ENCODE measurements at regions not wholly inside any gene's neighbourhood (a gene's known extent, or its start where the extent isn't known, plus 50 kb on each side); places are given as distances from the start of the nearest gene placed in this dataset.
A peak's percentile ranks its signal among the peaks of the same experiment; 100 is the strongest.

DNA sequence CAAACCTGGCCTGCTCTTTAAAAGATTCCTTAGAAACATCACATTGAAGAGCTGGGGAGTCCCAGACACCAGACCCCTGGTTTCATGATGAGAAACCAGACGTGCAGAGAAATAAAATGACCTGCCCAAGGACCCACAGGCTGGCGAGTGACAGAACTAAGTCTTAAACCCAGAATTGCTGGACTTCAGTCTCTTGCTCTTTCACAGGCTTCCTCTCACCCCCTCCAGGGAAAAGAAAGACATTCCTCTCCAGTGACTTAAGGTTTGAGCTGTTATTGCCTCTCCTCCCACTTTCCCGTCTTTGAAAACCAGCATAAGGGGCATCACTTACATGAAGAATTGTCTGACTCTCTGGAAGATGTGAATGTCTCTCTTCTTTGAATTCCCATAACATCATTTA lies 535.2 kb downstream of the IRX1 start:
- DNase-seq = peak; percentile 71

DNA sequence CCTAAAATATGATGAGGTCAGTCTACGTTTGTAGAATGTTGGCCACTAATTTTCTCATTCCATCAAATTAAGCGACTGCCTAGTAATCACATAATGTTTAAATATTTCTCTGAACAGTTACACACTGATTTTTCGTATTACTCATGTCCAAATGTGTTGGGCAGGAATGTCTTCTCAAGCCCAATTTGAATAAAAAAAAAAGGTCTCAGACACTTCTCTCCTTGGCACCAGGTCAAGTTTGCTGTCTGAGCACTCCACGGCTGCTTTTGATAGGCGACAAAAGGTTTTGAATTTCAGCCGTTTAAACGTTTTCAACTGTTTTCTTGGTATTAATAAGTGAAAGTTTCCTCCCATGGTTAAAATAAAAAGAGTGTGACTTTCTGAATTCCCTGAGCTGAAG lies 542.1 kb downstream of the IRX1 start:
- peak; percentile 36 for DNase-seq

DNA sequence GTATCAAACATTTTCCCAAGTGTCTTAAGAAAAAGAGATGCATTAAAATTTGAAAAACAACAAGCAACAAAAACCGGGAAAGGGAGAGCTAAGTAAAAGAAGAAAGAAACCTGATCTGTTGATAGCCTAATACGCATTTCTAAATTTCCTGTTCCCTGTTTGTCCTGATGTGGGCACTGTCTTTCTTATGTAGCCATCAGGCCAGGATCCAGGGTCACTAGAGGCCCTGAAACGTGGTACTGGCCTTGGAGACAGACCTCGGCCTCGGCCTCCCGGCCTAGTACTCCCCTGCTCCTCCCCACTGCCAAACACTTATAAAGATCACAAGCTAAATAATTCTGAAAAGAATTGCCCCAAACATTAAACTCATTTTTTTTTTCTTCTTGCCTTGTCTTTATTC lies 547.2 kb downstream of the IRX1 start:
- no peak for DNase-seq

DNA sequence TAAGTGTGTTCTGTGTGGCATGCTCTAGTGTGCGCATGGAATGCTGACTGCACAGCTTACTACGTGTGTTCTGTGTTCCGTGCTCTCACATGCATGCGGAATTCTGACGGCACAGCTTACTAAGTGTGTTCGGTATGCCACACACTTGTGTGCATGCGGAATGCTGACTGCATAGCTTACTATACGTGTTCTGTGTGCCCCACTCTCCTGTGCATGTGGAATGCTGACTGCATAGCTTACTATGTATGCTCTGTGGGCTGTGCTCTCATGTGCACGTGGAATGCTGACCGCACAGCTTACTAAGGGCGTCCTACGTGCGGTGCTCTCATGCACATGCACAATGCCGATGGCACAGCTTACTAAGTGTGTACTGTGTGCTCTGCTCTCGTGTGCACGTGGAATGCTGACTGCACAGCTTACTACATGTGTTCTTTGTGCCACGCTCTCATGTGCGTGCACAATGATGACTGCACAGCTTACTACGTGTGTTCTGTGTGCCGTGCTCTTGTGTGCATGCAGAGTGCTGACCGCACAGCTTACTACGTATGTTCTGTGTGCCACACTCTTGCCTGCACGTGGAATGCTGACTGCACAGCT lies 548.9 kb downstream of the IRX1 start:
- DNase-seq = peak; percentile 21

DNA sequence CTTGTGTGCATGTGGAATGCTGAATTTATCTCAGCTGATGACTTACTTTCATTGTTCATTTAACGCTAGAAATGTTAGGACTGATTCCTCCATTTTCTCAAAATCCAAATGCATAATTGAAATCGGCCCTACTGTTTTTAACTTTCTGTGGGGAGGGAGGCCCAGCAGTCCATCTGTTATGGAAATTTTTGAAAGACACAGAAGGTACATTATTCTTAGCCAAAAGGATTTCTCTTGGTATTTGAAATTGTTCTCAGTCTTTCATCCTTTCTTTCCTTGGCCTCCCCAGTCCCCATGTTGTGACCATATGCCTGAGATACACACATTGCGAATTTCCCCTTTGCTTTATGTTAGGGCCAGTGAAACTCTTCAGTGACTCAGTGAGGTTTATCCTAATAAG lies 549.9 kb downstream of the IRX1 start:
- no peak for DNase-seq

DNA sequence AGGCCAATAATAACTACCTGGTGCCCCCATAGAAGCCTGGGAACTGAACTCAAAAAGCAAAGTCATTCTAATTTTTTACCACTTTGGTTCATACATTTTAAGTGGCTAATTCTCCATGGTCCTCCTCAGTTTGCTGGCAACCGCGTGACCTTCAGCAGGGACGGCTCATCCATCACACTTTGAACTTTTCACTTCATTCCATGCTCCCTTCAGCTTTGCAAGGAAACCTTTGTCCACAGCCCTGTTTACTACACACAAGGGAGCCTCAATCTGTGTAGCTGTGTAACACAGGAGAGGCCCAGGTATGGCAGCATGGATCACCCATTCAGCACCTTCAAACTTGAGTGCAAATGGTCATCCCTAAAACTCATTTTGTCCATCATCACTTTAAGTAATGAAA lies 552.4 kb downstream of the IRX1 start:
- DNase-seq = no peak

DNA sequence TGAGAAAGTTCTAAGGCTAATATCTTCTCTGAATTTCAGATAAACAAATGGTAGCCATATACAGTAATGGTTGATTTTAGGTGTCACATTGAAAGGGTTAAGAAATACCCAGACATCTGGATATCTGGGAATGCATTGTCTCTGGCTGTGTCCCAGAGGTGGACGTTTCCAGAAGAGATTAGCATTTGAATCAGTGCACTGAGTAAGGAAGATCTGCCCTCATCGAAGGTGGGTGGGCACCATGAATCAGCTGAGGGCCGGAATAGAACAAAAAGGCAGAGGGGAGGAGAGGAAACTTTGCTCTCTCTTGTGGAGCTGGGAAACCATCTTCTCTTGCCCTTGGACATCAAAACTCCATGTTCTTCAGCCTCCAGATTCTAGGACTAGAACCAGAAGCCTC lies 554.4 kb downstream of the IRX1 start:
- DNase-seq = no peak

DNA sequence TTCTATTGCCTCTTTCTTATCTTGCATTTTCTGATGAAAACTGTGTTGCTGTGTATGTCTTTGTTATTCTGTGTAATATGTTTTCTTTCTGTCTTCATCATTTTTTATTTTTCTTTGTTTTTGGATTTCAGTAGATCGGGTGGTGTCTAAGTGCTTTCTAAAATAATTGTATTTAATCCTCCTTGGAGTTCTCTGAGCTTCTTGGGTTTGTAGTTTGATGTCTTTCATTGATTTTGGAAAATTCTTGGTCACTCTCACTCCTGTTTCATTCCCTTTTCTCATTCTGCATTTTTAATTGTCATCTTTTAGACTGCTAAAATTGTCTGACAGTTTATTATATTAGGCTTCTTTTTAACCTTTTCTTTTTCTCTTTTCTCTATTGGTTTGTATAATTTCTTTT lies 560.5 kb downstream of the IRX1 start:
- DNase-seq = no peak

DNA sequence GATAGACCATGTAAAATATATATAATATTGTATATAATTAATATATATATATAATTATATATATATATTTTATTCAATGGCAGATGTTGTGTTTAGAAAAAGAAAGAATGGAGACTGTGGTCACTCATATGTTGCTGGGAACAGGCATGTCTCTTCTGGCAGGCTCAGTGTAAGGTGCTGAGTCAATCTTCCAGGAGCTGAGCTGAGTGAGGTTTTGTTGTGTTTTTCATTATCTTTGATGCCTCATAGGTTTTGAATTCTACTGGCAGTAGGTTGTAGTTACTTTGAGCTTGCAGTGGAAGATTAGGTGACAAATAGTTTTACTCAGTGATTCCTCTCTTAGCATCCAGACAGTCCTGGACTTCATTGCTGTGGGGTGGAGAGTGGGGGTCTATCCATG lies 561.3 kb downstream of the IRX1 start:
- DNase-seq = peak; percentile 6

DNA sequence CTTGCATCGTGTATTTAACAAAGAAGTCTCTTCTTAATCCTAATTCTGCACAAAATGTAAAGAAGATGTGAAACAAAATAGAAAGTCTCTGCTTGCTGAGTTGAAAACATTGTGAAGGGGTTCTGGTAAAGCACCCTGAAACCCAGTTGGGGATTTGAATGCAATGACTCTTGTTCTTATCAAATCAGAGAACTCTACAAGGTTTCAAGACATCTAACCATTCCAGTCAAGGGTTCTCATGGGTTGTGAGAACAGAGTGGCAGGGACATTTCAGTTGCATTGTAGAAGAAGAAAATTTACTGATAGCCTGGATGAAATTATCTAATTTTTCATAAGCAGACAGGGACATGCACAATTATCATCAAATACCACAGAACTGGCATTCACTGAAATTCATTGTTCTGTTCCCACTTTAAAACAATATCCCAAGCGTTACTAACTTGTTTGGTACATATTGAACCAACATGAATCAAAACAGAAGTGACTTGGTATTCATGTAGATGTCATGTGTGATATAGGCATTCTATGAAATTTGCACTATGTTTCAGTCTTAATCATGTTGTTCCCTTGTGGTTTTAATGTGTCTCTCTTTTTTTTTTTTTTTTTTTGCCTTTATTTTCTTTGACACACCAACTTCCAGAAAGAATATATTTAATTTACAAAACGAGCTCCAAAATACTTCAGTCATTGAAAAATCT lies 563.3 kb downstream of the IRX1 start:
- no peak for DNase-seq

DNA sequence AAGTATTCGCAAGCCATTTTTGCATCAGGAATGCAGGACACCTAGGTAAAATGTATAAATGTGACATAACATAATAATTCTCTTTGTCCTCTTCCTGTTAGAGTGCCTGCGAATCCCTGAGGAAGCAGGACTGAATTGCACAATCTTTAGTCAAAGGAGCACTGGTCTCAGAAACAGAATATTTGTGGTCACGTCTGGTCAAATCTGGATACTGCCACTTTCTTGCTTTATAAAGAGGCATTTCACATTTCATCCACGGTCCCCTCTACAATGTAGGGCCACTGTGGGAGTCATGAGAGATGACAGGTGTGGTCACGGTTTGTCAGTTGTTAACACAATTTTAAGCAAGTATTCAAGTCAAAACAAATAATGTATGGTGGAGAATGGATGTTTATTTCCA lies 564.0 kb downstream of the IRX1 start:
- no peak for DNase-seq

DNA sequence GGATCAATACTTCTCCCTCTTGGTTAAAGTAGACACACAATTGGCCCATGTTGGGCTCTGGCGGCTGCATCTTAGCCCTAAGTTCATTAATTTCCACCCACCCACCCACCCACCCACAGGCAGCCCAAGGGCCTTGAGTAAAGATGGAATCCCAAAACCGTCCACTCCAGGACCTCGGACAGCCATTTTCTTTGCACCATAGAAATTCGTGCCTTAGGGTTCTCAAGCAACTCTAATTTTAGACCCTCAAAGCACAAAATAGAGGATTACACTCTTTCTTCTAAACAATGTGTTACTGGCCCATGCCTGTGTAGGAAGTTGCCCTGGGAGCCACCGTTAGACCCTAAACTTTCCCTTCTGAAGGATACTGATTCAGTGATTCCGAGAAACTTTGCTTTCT lies 568.5 kb downstream of the IRX1 start:
- no peak for DNase-seq

DNA sequence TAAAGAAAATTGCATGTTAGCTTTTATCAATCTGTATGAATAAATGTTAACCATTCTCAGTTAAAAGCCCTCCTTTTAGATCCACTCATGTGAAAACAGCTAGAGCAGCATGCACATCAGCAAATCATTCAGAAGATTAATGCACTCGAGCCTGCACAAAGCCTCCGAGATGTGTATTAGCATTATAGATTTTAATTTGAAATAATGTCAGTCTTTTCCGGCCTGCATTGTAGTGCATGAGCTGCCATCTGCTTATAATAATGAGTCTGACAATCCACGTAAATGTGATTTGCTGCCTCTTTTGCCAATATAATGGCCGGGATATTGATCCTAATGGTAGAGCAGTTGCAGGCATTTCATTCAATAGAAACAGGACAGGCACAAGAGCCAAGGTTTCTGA lies 585.1 kb downstream of the IRX1 start:
- DNase-seq = no peak

DNA sequence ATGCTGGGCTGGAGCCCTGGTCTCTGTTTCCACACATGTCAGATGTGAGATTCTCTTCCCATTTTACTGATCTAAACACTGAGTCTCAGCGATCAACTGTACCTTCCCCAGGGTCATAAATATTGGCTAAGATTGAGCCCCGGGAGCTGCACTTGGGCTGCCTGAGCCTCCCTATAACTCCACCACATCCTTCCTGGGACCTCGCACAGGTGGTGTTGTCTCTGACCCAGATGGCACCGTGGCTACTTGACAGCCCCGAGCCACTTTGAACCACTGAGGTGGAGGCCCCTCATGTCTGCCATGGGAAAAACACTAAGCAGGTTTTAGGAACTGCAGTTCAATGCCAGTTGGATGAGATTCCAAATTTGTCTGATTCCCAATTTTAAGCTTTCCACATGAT lies 586.5 kb downstream of the IRX1 start:
- no peak for DNase-seq

DNA sequence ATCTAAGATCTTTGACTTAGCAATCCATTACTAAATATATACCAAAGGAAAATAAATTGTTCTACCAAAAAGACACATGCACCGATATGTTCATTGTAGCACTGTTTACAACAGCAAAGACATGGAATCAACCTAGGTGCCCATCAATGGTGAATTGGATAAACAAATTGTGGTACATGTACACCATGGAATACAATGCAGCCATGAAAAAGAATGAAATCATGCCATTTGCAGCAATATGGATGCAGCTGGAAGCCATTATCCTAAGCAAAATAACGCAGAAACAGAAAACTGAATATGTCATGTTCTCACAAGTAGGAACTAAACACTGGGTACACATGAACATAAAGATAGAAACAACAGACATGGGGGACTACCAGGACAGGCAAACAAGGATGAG lies 589.5 kb downstream of the IRX1 start:
- DNase-seq = no peak

DNA sequence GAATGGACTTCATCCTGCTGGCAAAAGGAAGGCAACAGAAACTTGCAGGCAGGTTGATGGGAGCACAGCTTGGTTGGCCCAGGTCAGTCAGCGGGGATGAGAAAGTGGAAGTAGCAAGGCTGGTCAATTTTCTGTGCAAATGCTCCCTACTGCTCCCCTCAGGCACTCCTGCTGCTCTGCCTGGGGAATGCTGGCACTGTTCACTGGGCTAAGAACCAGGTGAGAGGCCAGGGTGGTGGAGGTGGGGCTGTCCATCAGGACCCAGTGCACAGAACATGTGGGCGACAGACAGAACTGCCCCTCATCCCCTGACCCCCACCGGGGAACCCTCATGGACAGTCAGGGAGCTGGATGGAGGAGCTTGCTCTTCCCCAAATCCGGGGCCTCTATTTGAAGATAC lies 593.1 kb downstream of the IRX1 start:
- no peak for DNase-seq

DNA sequence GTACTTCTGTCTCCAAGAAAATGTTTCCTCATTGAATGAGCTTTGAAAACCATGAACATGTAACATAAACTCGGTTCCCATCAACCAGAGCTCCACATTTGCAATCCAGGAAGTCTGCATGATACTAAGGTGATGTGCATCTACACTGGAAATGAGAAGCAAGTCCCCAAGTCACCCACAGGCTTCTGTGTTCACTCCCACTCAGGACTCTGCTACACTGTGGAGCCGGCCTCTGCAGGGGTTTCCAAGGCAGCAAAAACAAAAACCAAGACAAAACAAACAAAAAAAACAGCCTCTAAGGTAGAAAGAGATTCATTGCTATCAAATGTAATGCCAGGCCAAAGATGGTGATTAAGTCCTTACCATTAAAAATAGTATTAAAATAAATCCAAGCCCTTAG lies 593.7 kb downstream of the IRX1 start:
- DNase-seq = no peak

DNA sequence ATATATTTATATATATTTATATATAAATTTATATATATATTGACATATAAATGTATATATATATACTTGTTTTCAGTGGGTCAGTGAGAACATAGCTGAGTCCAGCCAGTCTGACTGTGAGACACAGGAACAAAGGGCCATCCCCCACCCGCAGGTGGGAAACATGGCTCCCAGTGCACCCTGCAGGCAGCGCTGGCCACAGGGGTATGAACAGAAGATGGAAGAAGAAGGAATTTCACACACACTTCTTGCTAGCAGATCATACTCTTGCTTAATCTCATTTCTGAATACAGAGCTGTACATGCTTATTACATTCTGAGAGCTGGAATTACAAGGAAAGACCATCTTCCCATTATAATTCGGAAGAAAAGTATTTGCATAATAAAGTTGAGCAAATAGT lies 595.4 kb downstream of the IRX1 start:
- no peak for DNase-seq

DNA sequence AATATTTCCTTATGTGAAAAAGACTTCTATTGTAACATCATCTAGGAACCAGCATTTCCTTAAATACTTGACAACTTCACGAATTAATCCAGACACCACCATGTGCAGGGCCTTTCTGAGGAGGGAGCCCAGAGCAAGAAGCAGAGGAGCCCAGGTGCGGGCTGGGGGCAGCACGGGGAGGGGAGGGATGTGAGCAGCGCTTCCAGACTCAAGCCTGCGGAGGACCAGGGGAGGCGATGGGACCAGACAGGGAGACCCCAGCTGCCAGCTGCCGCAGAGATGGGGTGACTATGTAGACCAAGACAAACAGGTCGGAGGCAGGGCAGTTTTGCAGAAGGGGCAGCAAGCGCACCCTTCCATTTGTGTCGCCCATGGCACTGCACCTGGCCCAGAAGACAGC lies 596.1 kb downstream of the IRX1 start:
- no peak for DNase-seq

DNA sequence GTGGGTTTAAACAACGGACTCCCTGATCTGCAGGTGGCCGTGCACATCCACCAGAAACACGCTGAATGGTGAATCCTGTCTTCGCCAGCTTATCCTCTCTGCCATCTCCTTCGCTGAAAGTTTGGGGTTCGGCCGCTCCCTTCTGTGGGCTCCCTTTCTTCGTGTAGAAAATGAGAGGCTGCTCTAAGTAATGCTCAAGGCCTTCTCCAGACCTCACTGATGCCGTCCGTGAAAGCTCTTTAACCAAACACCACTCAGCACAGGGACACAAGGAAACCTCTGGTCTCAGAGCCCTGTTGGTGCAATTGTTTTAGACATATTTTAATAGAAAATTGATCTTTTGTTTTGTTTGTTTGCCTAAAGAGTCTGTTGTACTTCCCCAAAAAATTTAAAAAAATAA lies 596.5 kb downstream of the IRX1 start:
- no peak for DNase-seq

DNA sequence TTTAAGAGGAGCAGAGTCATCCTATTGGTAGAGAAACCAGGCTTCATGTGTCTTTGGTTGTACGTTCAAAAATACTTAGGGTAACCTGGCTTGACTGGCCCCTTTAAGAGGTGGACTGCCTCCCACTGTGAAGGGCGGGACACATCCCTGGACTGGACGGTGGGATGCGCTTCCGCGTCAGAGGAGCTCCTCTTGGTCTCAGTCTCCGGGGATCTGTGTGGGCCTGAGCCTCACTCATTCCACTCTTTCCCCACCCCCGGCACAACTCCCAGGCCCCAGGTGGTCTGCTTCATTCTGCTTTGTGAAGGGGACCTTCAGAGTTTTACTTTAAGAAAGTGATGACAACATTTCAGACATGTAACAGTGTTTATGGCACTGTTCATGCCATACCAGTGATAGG lies 601.1 kb downstream of the IRX1 start:
- no peak for DNase-seq

DNA sequence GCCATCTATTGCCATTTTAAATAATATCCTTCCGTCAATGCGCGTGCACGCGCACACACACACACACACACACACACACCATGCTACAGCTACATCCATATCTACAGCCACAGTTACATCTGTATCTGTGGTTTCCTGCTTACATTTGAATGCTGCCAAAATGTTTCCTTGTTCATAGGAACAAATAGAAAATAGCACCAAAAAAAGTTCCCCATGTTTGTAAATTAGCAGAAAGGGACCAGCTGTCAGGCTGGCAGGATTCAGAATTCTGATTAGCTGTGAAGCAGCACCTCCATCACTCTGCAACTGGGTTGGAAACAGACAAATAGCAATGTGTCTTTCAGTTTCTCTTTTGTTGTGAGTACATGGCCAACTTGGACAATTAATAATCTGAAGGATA lies 601.5 kb downstream of the IRX1 start:
- DNase-seq = no peak

DNA sequence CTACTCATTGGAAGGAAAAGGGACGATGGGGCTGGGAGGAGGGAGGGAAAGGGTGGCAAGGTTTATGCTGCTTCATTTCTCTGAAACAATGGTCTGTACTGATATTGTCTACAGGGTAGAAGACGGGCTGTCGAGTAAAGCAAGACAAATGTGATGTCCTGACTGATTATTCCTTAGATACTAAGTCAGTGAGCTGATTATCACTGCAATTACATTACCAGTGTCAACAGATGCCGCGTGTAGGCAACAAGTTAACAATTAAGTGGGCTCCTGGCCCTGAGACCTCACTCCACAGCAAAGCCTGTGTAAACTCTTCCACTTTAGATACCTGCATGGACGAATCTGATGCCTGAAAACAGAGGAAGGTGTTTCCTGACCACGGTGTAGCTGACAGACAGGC lies 602.8 kb downstream of the IRX1 start:
- no peak for DNase-seq

DNA sequence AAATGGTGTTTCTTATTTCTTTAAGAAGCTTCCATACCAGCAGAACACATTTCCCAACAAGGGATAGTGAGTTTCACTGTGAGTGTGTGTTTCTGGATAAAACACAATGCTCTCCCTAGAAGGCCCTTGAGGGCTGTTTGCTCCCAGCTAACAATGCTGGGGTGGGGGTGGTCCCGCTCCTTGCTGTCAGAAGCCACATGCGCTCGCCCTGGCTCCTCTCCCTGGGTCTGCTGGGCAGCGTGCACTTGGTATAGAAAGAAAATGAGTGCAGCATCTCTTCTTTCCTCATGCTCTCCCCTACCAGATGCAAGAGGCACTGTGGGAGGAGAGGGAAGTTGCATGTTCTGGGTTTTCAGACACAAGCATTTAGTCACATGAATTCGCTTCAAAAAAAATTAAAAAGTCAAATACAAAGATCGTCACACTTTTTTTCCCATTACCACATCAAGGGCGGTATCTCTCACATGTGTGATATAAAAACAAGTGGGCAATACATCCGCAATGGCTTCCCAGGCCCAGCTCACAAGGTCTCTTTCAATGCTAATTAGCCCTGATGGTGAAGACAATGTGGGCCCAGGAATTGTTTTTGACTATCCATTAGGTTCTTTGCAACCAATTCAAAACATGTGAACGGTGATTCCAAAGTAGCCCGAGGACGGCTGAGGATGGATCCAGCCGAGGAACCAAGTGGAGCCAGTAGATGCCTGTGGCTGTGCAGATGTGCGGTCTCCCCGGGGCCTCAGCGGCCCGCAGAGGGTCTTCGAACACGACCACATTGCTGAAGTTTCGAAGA lies 603.6 kb downstream of the IRX1 start:
- no peak for DNase-seq

Data from fibroblast of skin of back (primary cell).